ENCODE measurements at regions not wholly inside any gene's neighbourhood (a gene's known extent, or its start where the extent isn't known, plus 50 kb on each side); places are given as distances from the start of the nearest gene placed in this dataset.

GRCh38 chr1:222382171-222382570, 165.7 kb downstream of the HHIPL2 start:
- TF ChIP-seq CTCF (IDR thresholded peaks at IDR 0.05; ENCODE audit: low read length) (no peak), EZH2phosphoT487 (IDR thresholded peaks at IDR 0.05; ENCODE audit: low read length) (no peak)
